T-helper 17 cell (primary cell): ENCODE measurements at regions not wholly inside any gene's neighbourhood (a gene's known extent, or its start where the extent isn't known, plus 50 kb on each side); places are given as distances from the start of the nearest gene placed in this dataset.
"Not testable (repeated sequence)": the region's sequence is repeated elsewhere in the genome, so short reads cannot be mapped to it uniquely, and the experiment has no call there.

ENCODE experiments used
- ATAC-seq: fragments of 150-1000 bp; cut with Tn5 transposase; 2 replicates; pipeline ENCODE4 v1.10.0; 2021; ENCODE audit warnings: mild to moderate bottlenecking, moderate library complexity
- DNase-seq, 3 donors: peaks; one replicate each; pipeline versions ENCODE4 v3.0.0 to v3.0.0-alpha.2; 2020 to 2021
- H3K9me3 ChIP-seq: one replicate; pipeline ENCODE4 v1.7.0; 2013; ENCODE audit warnings: low read length, mild to moderate bottlenecking; ENCODE audit not compliant: control insufficient read depth, poor library complexity, severe bottlenecking
- H3K27ac Mint-ChIP-seq: one replicate; pipeline ENCODE4 v1.8.0; 2022; ENCODE audit warnings: mild to moderate bottlenecking, moderate library complexity, mixed read lengths
- H3K27me3 Mint-ChIP-seq: one replicate; pipeline ENCODE4 v1.8.0; 2022; ENCODE audit warnings: mixed read lengths
- H3K36me3 Mint-ChIP-seq: one replicate; pipeline ENCODE4 v1.8.0; 2022; ENCODE audit warnings: low read depth, mixed read lengths
- H3K4me1 Mint-ChIP-seq: one replicate; pipeline ENCODE4 v1.8.0; 2022; ENCODE audit warnings: mild to moderate bottlenecking, mixed read lengths
- H3K4me3 Mint-ChIP-seq: one replicate; pipeline ENCODE4 v1.8.0; 2022; ENCODE audit warnings: mild to moderate bottlenecking, moderate library complexity, mixed read lengths

- peaks cover 27% of the 10 kb centered on the region for H3K27me3 Mint-ChIP-seq
- H3K4me1 Mint-ChIP-seq, H3K4me3 Mint-ChIP-seq, DNase-seq, H3K27ac Mint-ChIP-seq, H3K9me3 ChIP-seq, ATAC-seq, H3K36me3 Mint-ChIP-seq: not testable (repeated sequence)
These were observed 101.4 kb upstream of the EPB41L4A start for GRCh38 chr5:112520474-112520873.

GRCh38 chr5:112522891-112523673, 104.0 kb upstream of the EPB41L4A start:
- H3K4me1 Mint-ChIP-seq, H3K27ac Mint-ChIP-seq, H3K36me3 Mint-ChIP-seq, ATAC-seq, H3K9me3 ChIP-seq, H3K4me3 Mint-ChIP-seq, DNase-seq: not testable (repeated sequence)
- H3K27me3 Mint-ChIP-seq, result peaks cover 34% of the 10 kb centered on the region

GRCh38 chr5:112523674-112524263, 104.7 kb upstream of the EPB41L4A start:
- H3K4me1 Mint-ChIP-seq, H3K4me3 Mint-ChIP-seq, DNase-seq, H3K36me3 Mint-ChIP-seq, ATAC-seq, H3K9me3 ChIP-seq, H3K27ac Mint-ChIP-seq: not testable (repeated sequence)
- H3K27me3 Mint-ChIP-seq, result peaks cover 34% of the 10 kb centered on the region

- DNase-seq, result no peak
- no peak for ATAC-seq
- no peaks in the 10 kb centered on the region for H3K9me3 ChIP-seq
- Mint-ChIP-seq H3K4me3 (no peak overlapping the region), H3K36me3 (peaks cover 2% of the 10 kb centered on the region), H3K4me1 (peaks cover 2% of the 10 kb centered on the region), H3K27ac (no peak overlapping the region), H3K27me3 (peaks cover 41% of the 10 kb centered on the region)
These were observed 106.1 kb upstream of the EPB41L4A start for GRCh38 chr5:112525217-112525616.

GRCh38 chr5:112528928-112529327, 109.9 kb upstream of the EPB41L4A start:
- H3K9me3 ChIP-seq, result no peaks in the 10 kb centered on the region
- ATAC-seq (no peak), DNase-seq (no peak)
- Mint-ChIP-seq H3K27me3 (peaks cover 53% of the 10 kb centered on the region), H3K4me1 (peaks cover 5% of the 10 kb centered on the region), H3K4me3 (no peak overlapping the region), H3K27ac (no peak overlapping the region), H3K36me3 (no peaks in the 10 kb centered on the region)

GRCh38 chr5:112529525-112529924, 110.4 kb upstream of the EPB41L4A start:
- H3K4me3 Mint-ChIP-seq, result no peak overlapping the region
- no peaks in the 10 kb centered on the region for H3K36me3 Mint-ChIP-seq
- DNase-seq (no peak), ATAC-seq (no peak)
- peaks cover 5% of the 10 kb centered on the region for H3K4me1 Mint-ChIP-seq
- no peaks in the 10 kb centered on the region for H3K9me3 ChIP-seq
- H3K27me3 Mint-ChIP-seq, result peaks cover 56% of the 10 kb centered on the region
- H3K27ac Mint-ChIP-seq, result no peak overlapping the region

GRCh38 chr5:112532654-112533360, 113.7 kb upstream of the EPB41L4A start:
- H3K4me1 Mint-ChIP-seq, result peaks cover 3% of the 10 kb centered on the region

GRCh38 chr5:112533362-112533761, 114.3 kb upstream of the EPB41L4A start:
- Mint-ChIP-seq H3K27ac (no peak overlapping the region), H3K27me3 (peaks cover 68% of the 10 kb centered on the region), H3K4me1 (peaks cover 3% of the 10 kb centered on the region), H3K36me3 (no peaks in the 10 kb centered on the region), H3K4me3 (no peak overlapping the region)
- DNase-seq, result no peak
- ATAC-seq, result no peak
- no peaks in the 10 kb centered on the region for H3K9me3 ChIP-seq

More at GRCh38 chr5:112532654-112533360, 113.7 kb upstream of the EPB41L4A start:
- no peaks in the 10 kb centered on the region for H3K36me3 Mint-ChIP-seq
- H3K27ac Mint-ChIP-seq, result no peak overlapping the region
- DNase-seq, result no peak
- H3K27me3 Mint-ChIP-seq, result peaks cover 63% of the 10 kb centered on the region
- no peak for ATAC-seq
- H3K9me3 ChIP-seq, result no peaks in the 10 kb centered on the region
- no peak overlapping the region for H3K4me3 Mint-ChIP-seq

- DNase-seq (no peak), ATAC-seq (no peak)
- H3K4me1 Mint-ChIP-seq, result peaks cover 3% of the 10 kb centered on the region
- no peaks in the 10 kb centered on the region for H3K9me3 ChIP-seq
- H3K36me3 Mint-ChIP-seq, result no peaks in the 10 kb centered on the region
- no peak overlapping the region for H3K27ac Mint-ChIP-seq
- no peak overlapping the region for H3K4me3 Mint-ChIP-seq
- peaks cover 73% of the 10 kb centered on the region for H3K27me3 Mint-ChIP-seq
These were observed 115.0 kb upstream of the EPB41L4A start for GRCh38 chr5:112534067-112534583.

- peaks cover 72% of the 10 kb centered on the region for H3K27me3 Mint-ChIP-seq
- H3K36me3 Mint-ChIP-seq, result no peaks in the 10 kb centered on the region
These were observed 115.7 kb upstream of the EPB41L4A start for GRCh38 chr5:112534611-112535255.

GRCh38 chr5:112535356-112535755, 116.3 kb upstream of the EPB41L4A start:
- H3K9me3 ChIP-seq, result no peaks in the 10 kb centered on the region
- Mint-ChIP-seq H3K27me3 (peaks cover 65% of the 10 kb centered on the region), H3K36me3 (no peaks in the 10 kb centered on the region), H3K27ac (no peak overlapping the region), H3K4me3 (no peak overlapping the region), H3K4me1 (peaks cover 3% of the 10 kb centered on the region)
- DNase-seq (no peak), ATAC-seq (no peak)

More at GRCh38 chr5:112534611-112535255, 115.7 kb upstream of the EPB41L4A start:
- ATAC-seq (no peak), DNase-seq (no peak)
- Mint-ChIP-seq H3K4me3 (no peak overlapping the region), H3K4me1 (peaks cover 3% of the 10 kb centered on the region), H3K27ac (no peak overlapping the region)
- no peaks in the 10 kb centered on the region for H3K9me3 ChIP-seq

- H3K9me3 ChIP-seq, ATAC-seq, H3K36me3 Mint-ChIP-seq, H3K4me3 Mint-ChIP-seq, H3K27ac Mint-ChIP-seq, H3K4me1 Mint-ChIP-seq, DNase-seq: not testable (repeated sequence)
- H3K27me3 Mint-ChIP-seq, result peaks cover 17% of the 10 kb centered on the region
These were observed 125.5 kb upstream of the EPB41L4A start for GRCh38 chr5:112544558-112544957.
